WTC11 (cell line): ENCODE measurements at regions not wholly inside any gene's neighbourhood (a gene's known extent, or its start where the extent isn't known, plus 50 kb on each side); places are given as distances from the start of the nearest gene placed in this dataset.

ENCODE experiments used
- ATAC-seq: fragments of 200-7000 bp; cut with Tn5 transposase; 2 replicates; pipeline ENCODE4 v1.10.0; 2021; ENCODE audit warnings: mild to moderate bottlenecking, moderate library complexity
- CTCF ChIA-PET: fragments of 300-600 bp; sonication (Branson Sonifier 250); formaldehyde crosslinking; loops from one replicate; lab custom pipeline; 2021; ENCODE audit warnings: antibody characterized with exemption; lab: Charles Lee
- POLR2A ChIA-PET: fragments of 350-600 bp; sonication (Branson Sonifier 250); formaldehyde crosslinking; loops from one replicate; lab custom pipeline; 2021; ENCODE audit warnings: antibody characterized with exemption; lab: Charles Lee
- DNase-seq: peaks from one replicate; pipeline ENCODE4 v3.0.0; 2021; ENCODE audit warnings: low spot score
- H3K27ac Mint-ChIP-seq: 2 replicates; pipeline ENCODE4 v1.8.0; 2021; ENCODE audit warnings: mixed read lengths
- H3K27me3 Mint-ChIP-seq: 2 replicates; pipeline ENCODE4 v1.8.0; 2021; ENCODE audit warnings: low read depth, mild to moderate bottlenecking, moderate library complexity, mixed read lengths
- H3K36me3 Mint-ChIP-seq: 2 replicates; pipeline ENCODE4 v1.8.0; 2021; ENCODE audit warnings: mixed read lengths
- H3K4me1 Mint-ChIP-seq: 2 replicates; pipeline ENCODE4 v1.8.0; 2022; ENCODE audit warnings: mixed read lengths
- H3K4me3 Mint-ChIP-seq: 2 replicates; pipeline ENCODE4 v1.8.0; 2021; ENCODE audit warnings: mild to moderate bottlenecking, moderate library complexity, mixed read lengths
- H3K9me3 Mint-ChIP-seq: 2 replicates; pipeline ENCODE4 v1.8.0; 2021; ENCODE audit warnings: mixed read lengths
- CBFB ChIP-seq: sonication (generic); formaldehyde crosslinking; IDR thresholded peaks from 2 replicates; pipeline ENCODE4 v1.8.1; 2022; ENCODE audit warnings: mild to moderate bottlenecking, low read depth, missing genetic modification reagents
- FOXJ3 ChIP-seq: sonication (generic); formaldehyde crosslinking; IDR thresholded peaks from 2 replicates; pipeline ENCODE4 v1.9.0; 2021; ENCODE audit warnings: missing genetic modification reagents, mild to moderate bottlenecking, borderline replicate concordance
- NFATC4 ChIP-seq: fragments of 250-450 bp; sonication (Bioruptor Pico); IDR thresholded peaks from 2 replicates; pipeline ENCODE4 v1.9.0; 2021; ENCODE audit warnings: mild to moderate bottlenecking
- SOX15 ChIP-seq: fragments of 250-450 bp; sonication (Bioruptor Pico); IDR thresholded peaks from 2 replicates; pipeline ENCODE4 v1.9.0; 2021; ENCODE audit warnings: mild to moderate bottlenecking
- TEAD1 ChIP-seq: sonication (generic); formaldehyde crosslinking; IDR thresholded peaks from 2 replicates; pipeline ENCODE4 v1.8.0; 2022; ENCODE audit warnings: mild to moderate bottlenecking, missing genetic modification reagents
- TEAD4 ChIP-seq: sonication (generic); formaldehyde crosslinking; IDR thresholded peaks from 2 replicates; pipeline ENCODE4 v1.8.0; 2022; ENCODE audit warnings: mild to moderate bottlenecking, missing genetic modification reagents
- TP53 ChIP-seq: sonication (generic); formaldehyde crosslinking; IDR thresholded peaks from 2 replicates; pipeline ENCODE4 v1.8.1; 2023; ENCODE audit warnings: mild to moderate bottlenecking, missing genetic modification reagents
- ZBTB21 ChIP-seq: sonication (generic); formaldehyde crosslinking; IDR thresholded peaks from 2 replicates; pipeline ENCODE4 v1.8.1; 2023; ENCODE audit warnings: mild to moderate bottlenecking, missing genetic modification reagents, borderline replicate concordance
- ZNF138 ChIP-seq: sonication (generic); formaldehyde crosslinking; conservative IDR thresholded peaks from 2 replicates; pipeline ENCODE4 v1.8.1; 2022; ENCODE audit warnings: mild to moderate bottlenecking, moderate library complexity, missing genetic modification reagents
- ZNF232 ChIP-seq: sonication (generic); formaldehyde crosslinking; IDR thresholded peaks from 2 replicates; pipeline ENCODE4 v1.8.0; 2022; ENCODE audit warnings: mild to moderate bottlenecking, missing genetic modification reagents
- ZNF317 ChIP-seq: sonication (generic); formaldehyde crosslinking; IDR thresholded peaks from 2 replicates; pipeline ENCODE4 v1.8.1; 2023; ENCODE audit warnings: low read depth, mild to moderate bottlenecking, moderate library complexity, missing genetic modification reagents, borderline replicate concordance
- ZNF416 ChIP-seq: fragments of 250-450 bp; sonication (Bioruptor Pico); IDR thresholded peaks from 2 replicates; pipeline ENCODE4 v1.9.0; 2021; ENCODE audit warnings: mild to moderate bottlenecking, inconsistent platforms
- TF ChIP-seq, protein P1 (sequence below): sonication (generic); formaldehyde crosslinking; IDR thresholded peaks from 2 replicates; pipeline ENCODE4 v1.8.1; 2022; ENCODE audit warnings: low read depth, mild to moderate bottlenecking, moderate library complexity, missing genetic modification reagents, borderline replicate concordance
- TF ChIP-seq, protein P2 (sequence below): fragments of 250-450 bp; sonication (Bioruptor Pico); IDR thresholded peaks from 2 replicates; pipeline ENCODE4 v1.9.0; 2021; ENCODE audit warnings: mild to moderate bottlenecking, borderline replicate concordance
- TF ChIP-seq, protein P3 (sequence below): sonication (generic); formaldehyde crosslinking; IDR thresholded peaks from 2 replicates; pipeline ENCODE4 v1.8.0; 2022; ENCODE audit warnings: mild to moderate bottlenecking, missing genetic modification reagents
- TF ChIP-seq, protein P4 (sequence below): fragments of 200-600 bp; IDR thresholded peaks from 2 replicates; pipeline ENCODE4 v1.8.0; 2022; ENCODE audit warnings: antibody characterized with exemption
- TF ChIP-seq, protein P5 (sequence below): sonication (generic); formaldehyde crosslinking; IDR thresholded peaks from 2 replicates; pipeline ENCODE4 v1.8.0; 2023; ENCODE audit warnings: mild to moderate bottlenecking, missing genetic modification reagents
- TF ChIP-seq, protein P6 (sequence below): fragments of 250-450 bp; sonication (Bioruptor Pico); IDR thresholded peaks from 2 replicates; pipeline ENCODE4 v1.8.0; 2021; ENCODE audit warnings: mild to moderate bottlenecking
- TF ChIP-seq, protein P7 (sequence below): sonication (generic); formaldehyde crosslinking; IDR thresholded peaks from 2 replicates; pipeline ENCODE4 v1.8.1; 2023; ENCODE audit warnings: mild to moderate bottlenecking, moderate library complexity, missing genetic modification reagents
- TF ChIP-seq, protein P8 (sequence below): sonication (generic); formaldehyde crosslinking; IDR thresholded peaks from 2 replicates; pipeline ENCODE4 v1.8.0; 2022; ENCODE audit warnings: mild to moderate bottlenecking, missing genetic modification reagents

DNA sequence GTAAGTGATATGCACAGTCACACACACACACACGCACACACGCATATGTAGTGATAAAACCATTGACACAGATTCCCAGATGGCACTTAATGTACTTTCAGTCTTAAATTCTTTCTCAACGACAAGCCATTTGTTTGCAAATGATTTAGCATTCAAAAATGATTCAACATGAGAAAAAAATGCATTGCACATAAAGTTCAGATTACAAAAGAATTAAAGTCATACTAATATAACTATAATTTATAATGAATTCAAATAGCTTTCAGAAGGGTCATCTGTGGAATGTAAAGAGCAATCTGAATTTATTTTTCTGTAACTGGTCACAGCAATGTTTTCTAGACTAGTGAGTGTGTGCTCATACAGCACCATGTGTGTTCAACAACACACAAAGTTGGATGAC, 521.6 kb upstream of the ZNF337 start (continued):
- TF ChIP-seq ZNF416 (CRISPR knock-in tag) = no peak
- TF ChIP-seq, protein P1, sequence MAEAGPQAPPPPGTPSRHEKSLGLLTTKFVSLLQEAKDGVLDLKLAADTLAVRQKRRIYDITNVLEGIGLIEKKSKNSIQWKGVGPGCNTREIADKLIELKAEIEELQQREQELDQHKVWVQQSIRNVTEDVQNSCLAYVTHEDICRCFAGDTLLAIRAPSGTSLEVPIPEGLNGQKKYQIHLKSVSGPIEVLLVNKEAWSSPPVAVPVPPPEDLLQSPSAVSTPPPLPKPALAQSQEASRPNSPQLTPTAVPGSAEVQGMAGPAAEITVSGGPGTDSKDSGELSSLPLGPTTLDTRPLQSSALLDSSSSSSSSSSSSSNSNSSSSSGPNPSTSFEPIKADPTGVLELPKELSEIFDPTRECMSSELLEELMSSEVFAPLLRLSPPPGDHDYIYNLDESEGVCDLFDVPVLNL (CRISPR knock-in tag) = no peak
- TF ChIP-seq TEAD1 (CRISPR knock-in tag) = no peak
- no peak for TF ChIP-seq TEAD4 (CRISPR knock-in tag)
- no peak for TF ChIP-seq FOXJ3 (CRISPR knock-in tag)
- TF ChIP-seq TP53 = no peak
- TF ChIP-seq, protein P2, sequence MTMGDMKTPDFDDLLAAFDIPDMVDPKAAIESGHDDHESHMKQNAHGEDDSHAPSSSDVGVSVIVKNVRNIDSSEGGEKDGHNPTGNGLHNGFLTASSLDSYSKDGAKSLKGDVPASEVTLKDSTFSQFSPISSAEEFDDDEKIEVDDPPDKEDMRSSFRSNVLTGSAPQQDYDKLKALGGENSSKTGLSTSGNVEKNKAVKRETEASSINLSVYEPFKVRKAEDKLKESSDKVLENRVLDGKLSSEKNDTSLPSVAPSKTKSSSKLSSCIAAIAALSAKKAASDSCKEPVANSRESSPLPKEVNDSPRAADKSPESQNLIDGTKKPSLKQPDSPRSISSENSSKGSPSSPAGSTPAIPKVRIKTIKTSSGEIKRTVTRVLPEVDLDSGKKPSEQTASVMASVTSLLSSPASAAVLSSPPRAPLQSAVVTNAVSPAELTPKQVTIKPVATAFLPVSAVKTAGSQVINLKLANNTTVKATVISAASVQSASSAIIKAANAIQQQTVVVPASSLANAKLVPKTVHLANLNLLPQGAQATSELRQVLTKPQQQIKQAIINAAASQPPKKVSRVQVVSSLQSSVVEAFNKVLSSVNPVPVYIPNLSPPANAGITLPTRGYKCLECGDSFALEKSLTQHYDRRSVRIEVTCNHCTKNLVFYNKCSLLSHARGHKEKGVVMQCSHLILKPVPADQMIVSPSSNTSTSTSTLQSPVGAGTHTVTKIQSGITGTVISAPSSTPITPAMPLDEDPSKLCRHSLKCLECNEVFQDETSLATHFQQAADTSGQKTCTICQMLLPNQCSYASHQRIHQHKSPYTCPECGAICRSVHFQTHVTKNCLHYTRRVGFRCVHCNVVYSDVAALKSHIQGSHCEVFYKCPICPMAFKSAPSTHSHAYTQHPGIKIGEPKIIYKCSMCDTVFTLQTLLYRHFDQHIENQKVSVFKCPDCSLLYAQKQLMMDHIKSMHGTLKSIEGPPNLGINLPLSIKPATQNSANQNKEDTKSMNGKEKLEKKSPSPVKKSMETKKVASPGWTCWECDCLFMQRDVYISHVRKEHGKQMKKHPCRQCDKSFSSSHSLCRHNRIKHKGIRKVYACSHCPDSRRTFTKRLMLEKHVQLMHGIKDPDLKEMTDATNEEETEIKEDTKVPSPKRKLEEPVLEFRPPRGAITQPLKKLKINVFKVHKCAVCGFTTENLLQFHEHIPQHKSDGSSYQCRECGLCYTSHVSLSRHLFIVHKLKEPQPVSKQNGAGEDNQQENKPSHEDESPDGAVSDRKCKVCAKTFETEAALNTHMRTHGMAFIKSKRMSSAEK (CRISPR knock-in tag) = no peak
- TF ChIP-seq, protein P3, sequence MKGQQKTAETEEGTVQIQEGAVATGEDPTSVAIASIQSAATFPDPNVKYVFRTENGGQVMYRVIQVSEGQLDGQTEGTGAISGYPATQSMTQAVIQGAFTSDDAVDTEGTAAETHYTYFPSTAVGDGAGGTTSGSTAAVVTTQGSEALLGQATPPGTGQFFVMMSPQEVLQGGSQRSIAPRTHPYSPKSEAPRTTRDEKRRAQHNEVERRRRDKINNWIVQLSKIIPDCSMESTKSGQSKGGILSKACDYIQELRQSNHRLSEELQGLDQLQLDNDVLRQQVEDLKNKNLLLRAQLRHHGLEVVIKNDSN (CRISPR knock-in tag) = no peak

DNA sequence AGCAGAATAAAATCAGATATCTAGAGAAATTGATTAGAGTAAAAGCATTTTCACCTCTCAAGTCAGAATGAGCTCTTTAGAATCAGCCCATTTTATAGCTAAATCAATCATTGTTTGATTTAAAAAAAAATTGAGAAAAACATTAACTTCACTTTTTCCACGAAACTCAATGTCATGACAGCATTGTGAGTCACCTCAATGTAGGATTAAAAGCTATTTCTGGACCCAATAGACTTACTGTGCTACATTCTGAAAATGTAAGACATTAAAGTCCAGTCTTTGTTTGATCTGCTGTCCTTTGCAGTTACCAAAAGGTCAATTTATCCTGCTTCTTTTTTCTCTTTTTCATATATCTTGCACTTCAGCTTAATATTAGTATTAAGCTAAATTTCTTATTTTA, 519.4 kb upstream of the ZNF337 start:
- Mint-ChIP-seq H3K27ac (no peak overlapping the region), H3K27me3 (peaks cover 6% of the 10 kb centered on the region), H3K4me1 (peaks cover 2% of the 10 kb centered on the region; the same call in 1 of the 2 replicates), H3K9me3 (no peaks in the 10 kb centered on the region), H3K36me3 (no peaks in the 10 kb centered on the region), H3K4me3 (no peak overlapping the region)
- ATAC-seq (no peak), DNase-seq (no peak)
- ChIA-PET CTCF (no interaction called here), POLR2A (no interaction called here)
- TF ChIP-seq TEAD4 (CRISPR knock-in tag) (no peak), NFATC4 (no peak), ZNF317 (CRISPR knock-in tag) (no peak), CBFB (no peak), ZNF232 (CRISPR knock-in tag) (no peak), SOX15 (CRISPR knock-in tag) (no peak), ZBTB21 (no peak), ZNF138 (CRISPR knock-in tag) (no peak)
- TF ChIP-seq, protein P4, sequence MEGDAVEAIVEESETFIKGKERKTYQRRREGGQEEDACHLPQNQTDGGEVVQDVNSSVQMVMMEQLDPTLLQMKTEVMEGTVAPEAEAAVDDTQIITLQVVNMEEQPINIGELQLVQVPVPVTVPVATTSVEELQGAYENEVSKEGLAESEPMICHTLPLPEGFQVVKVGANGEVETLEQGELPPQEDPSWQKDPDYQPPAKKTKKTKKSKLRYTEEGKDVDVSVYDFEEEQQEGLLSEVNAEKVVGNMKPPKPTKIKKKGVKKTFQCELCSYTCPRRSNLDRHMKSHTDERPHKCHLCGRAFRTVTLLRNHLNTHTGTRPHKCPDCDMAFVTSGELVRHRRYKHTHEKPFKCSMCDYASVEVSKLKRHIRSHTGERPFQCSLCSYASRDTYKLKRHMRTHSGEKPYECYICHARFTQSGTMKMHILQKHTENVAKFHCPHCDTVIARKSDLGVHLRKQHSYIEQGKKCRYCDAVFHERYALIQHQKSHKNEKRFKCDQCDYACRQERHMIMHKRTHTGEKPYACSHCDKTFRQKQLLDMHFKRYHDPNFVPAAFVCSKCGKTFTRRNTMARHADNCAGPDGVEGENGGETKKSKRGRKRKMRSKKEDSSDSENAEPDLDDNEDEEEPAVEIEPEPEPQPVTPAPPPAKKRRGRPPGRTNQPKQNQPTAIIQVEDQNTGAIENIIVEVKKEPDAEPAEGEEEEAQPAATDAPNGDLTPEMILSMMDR = no peak
- TF ChIP-seq, protein P5, sequence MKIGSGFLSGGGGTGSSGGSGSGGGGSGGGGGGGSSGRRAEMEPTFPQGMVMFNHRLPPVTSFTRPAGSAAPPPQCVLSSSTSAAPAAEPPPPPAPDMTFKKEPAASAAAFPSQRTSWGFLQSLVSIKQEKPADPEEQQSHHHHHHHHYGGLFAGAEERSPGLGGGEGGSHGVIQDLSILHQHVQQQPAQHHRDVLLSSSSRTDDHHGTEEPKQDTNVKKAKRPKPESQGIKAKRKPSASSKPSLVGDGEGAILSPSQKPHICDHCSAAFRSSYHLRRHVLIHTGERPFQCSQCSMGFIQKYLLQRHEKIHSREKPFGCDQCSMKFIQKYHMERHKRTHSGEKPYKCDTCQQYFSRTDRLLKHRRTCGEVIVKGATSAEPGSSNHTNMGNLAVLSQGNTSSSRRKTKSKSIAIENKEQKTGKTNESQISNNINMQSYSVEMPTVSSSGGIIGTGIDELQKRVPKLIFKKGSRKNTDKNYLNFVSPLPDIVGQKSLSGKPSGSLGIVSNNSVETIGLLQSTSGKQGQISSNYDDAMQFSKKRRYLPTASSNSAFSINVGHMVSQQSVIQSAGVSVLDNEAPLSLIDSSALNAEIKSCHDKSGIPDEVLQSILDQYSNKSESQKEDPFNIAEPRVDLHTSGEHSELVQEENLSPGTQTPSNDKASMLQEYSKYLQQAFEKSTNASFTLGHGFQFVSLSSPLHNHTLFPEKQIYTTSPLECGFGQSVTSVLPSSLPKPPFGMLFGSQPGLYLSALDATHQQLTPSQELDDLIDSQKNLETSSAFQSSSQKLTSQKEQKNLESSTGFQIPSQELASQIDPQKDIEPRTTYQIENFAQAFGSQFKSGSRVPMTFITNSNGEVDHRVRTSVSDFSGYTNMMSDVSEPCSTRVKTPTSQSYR (CRISPR knock-in tag) = no peak
- TF ChIP-seq, protein P6, sequence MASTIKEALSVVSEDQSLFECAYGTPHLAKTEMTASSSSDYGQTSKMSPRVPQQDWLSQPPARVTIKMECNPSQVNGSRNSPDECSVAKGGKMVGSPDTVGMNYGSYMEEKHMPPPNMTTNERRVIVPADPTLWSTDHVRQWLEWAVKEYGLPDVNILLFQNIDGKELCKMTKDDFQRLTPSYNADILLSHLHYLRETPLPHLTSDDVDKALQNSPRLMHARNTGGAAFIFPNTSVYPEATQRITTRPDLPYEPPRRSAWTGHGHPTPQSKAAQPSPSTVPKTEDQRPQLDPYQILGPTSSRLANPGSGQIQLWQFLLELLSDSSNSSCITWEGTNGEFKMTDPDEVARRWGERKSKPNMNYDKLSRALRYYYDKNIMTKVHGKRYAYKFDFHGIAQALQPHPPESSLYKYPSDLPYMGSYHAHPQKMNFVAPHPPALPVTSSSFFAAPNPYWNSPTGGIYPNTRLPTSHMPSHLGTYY (CRISPR knock-in tag) = no peak
- TF ChIP-seq, protein P7, sequence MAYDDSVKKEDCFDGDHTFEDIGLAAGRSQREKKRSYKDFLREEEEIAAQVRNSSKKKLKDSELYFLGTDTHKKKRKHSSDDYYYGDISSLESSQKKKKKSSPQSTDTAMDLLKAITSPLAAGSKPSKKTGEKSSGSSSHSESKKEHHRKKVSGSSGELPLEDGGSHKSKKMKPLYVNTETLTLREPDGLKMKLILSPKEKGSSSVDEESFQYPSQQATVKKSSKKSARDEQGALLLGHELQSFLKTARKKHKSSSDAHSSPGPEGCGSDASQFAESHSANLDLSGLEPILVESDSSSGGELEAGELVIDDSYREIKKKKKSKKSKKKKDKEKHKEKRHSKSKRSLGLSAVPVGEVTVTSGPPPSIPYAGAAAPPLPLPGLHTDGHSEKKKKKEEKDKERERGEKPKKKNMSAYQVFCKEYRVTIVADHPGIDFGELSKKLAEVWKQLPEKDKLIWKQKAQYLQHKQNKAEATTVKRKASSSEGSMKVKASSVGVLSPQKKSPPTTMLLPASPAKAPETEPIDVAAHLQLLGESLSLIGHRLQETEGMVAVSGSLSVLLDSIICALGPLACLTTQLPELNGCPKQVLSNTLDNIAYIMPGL (CRISPR knock-in tag) = no peak
- TF ChIP-seq, protein P8, sequence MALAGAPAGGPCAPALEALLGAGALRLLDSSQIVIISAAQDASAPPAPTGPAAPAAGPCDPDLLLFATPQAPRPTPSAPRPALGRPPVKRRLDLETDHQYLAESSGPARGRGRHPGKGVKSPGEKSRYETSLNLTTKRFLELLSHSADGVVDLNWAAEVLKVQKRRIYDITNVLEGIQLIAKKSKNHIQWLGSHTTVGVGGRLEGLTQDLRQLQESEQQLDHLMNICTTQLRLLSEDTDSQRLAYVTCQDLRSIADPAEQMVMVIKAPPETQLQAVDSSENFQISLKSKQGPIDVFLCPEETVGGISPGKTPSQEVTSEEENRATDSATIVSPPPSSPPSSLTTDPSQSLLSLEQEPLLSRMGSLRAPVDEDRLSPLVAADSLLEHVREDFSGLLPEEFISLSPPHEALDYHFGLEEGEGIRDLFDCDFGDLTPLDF (CRISPR knock-in tag) = no peak
- TF ChIP-seq, protein P1 (CRISPR knock-in tag) = no peak
